H1 (cell line): ENCODE measurements at regions not wholly inside any gene's neighbourhood (a gene's known extent, or its start where the extent isn't known, plus 50 kb on each side); places are given as distances from the start of the nearest gene placed in this dataset.

Experiments used
- CTCF ChIA-PET: fragments of 300-600 bp; sonication (Branson Sonifier 250); formaldehyde crosslinking; loops from one replicate; lab custom pipeline; 2021; ENCODE audit not compliant: partially characterized antibody; lab: Charles Lee
- POLR2A ChIA-PET: fragments of 300-600 bp; sonication (Branson Sonifier 250); formaldehyde crosslinking; loops from one replicate; lab custom pipeline; 2021; ENCODE audit warnings: inconsistent platforms; ENCODE audit not compliant: partially characterized antibody; lab: Charles Lee
- DNase-seq, 2 experiments: peaks; one replicate each; pipeline versions ENCODE4 v3.0.0 to v3.0.0-alpha.2; 2010 to 2022; ENCODE audit warnings: low spot score in 2 of 2, low read depth in 1 of 2, mixed read lengths in 1 of 2
- FAIRE-seq: peaks from 2 replicates; lab custom pipeline; 2011; peaks lifted over from hg19 to GRCh38; lab: Jason Lieb, UNC
- H2AFZ ChIP-seq: 2 replicates; pipeline ENCODE4 v1.8.1; 2012; ENCODE audit warnings: low read length, inconsistent platforms
- H2AK5ac ChIP-seq: 2 replicates; pipeline ENCODE4 v1.6.1; 2013; ENCODE audit warnings: low read depth, low read length
- H2BK120ac ChIP-seq: replicated peaks from 2 replicates; pipeline ENCODE3; 2013; ENCODE audit warnings: low read depth, low read length, inconsistent platforms
- H2BK12ac ChIP-seq: 2 replicates; pipeline ENCODE4 v1.6.1; 2013; ENCODE audit warnings: low read depth, low read length
- H2BK15ac ChIP-seq: 2 replicates; pipeline ENCODE4 v1.6.1; 2013; ENCODE audit warnings: low read length
- H2BK20ac ChIP-seq: 2 replicates; pipeline ENCODE4 v1.6.1; 2013; ENCODE audit warnings: low read length
- H2BK5ac ChIP-seq: 2 replicates; pipeline ENCODE4 v1.6.1; 2013; ENCODE audit warnings: low read depth, low read length
- H3K14ac ChIP-seq: 2 replicates; pipeline ENCODE4 v1.6.1; 2013; ENCODE audit warnings: inconsistent platforms; ENCODE audit not compliant: insufficient read length
- H3K18ac ChIP-seq: 2 replicates; pipeline ENCODE4 v1.6.1; 2013; ENCODE audit warnings: low read length; ENCODE audit errors: extremely low read depth
- H3K23ac ChIP-seq: 2 replicates; pipeline ENCODE4 v1.6.1; 2013; ENCODE audit warnings: inconsistent platforms; ENCODE audit not compliant: insufficient read length
- H3K23me2 ChIP-seq: 2 replicates; pipeline ENCODE4 v1.6.1; 2013; ENCODE audit warnings: low read depth, low read length
- H3K27ac ChIP-seq: 2 replicates; pipeline ENCODE4 v1.6.1; 2011; ENCODE audit warnings: low read depth, low read length, inconsistent platforms
- H3K27me3 ChIP-seq, 4 experiments: replicated peaks in 1 of 4; 1 replicate in 1 of 4; 2 replicates in 3 of 4; pipeline versions ENCODE4 v1.6.1 to v1.8.1; 2011 to 2013; ENCODE audit warnings: low read length in 3 of 4, mild to moderate bottlenecking in 3 of 4, inconsistent platforms in 2 of 4, mixed read lengths in 2 of 4, moderate library complexity in 1 of 4; ENCODE audit not compliant: control insufficient read depth in 3 of 4, insufficient read depth in 3 of 4; ENCODE audit errors: extremely low read depth in 1 of 4
- H3K36me3 ChIP-seq, 4 experiments: 2 replicates each; pipeline versions ENCODE4 v1.6.1 to v1.8.1; 2011 to 2013; ENCODE audit warnings: mild to moderate bottlenecking in 4 of 4, low read length in 3 of 4, moderate library complexity in 2 of 4, control low read depth in 1 of 4, inconsistent platforms in 1 of 4; ENCODE audit not compliant: insufficient read depth in 4 of 4, control insufficient read depth in 2 of 4
- H3K4ac ChIP-seq: replicated peaks from 2 replicates; pipeline ENCODE3; 2013; ENCODE audit warnings: low read length, low read depth, mixed read lengths, inconsistent platforms; ENCODE audit not compliant: insufficient read length
- H3K4me1 ChIP-seq, 4 experiments: replicated peaks in 1 of 4; 1 replicate in 1 of 4; 2 replicates in 3 of 4; pipeline versions ENCODE4 v1.6.1 to v1.8.1; 2011 to 2013; ENCODE audit warnings: low read length in 3 of 4, inconsistent platforms in 2 of 4, mixed read lengths in 1 of 4; ENCODE audit not compliant: insufficient read depth in 4 of 4, control insufficient read depth in 3 of 4
- H3K4me2 ChIP-seq, 2 experiments: 2 replicates each; pipeline versions ENCODE4 v1.6.1 to v1.8.1; 2011 to 2013; ENCODE audit warnings: low read depth in 2 of 2, low read length in 2 of 2, control low read depth in 1 of 2, inconsistent platforms in 1 of 2, mild to moderate bottlenecking in 1 of 2; ENCODE audit not compliant: insufficient read depth in 1 of 2
- H3K4me3 ChIP-seq, 4 experiments: fragments of 200-600, 300-600 bp in 1 of 4; sonication (generic), shearing (Covaris generic), sonication (Bioruptor Twin) in 1 of 4; 2 replicates each; pipeline versions ENCODE4 v1.5.1 to v1.8.1; 2011 to 2016; ENCODE audit warnings: low read length in 4 of 4, low read depth in 3 of 4, control low read depth in 2 of 4, inconsistent platforms in 2 of 4, mild to moderate bottlenecking in 2 of 4, mixed read lengths in 1 of 4, moderate library complexity in 1 of 4; ENCODE audit not compliant: insufficient read depth in 2 of 4; ENCODE audit errors: extremely low read depth in 1 of 4
- H3K56ac ChIP-seq: replicated peaks from 2 replicates; pipeline ENCODE3; 2013; ENCODE audit warnings: low read depth, mild to moderate bottlenecking, mixed read lengths, low read length, inconsistent platforms; ENCODE audit not compliant: insufficient read length
- H3K79me1 ChIP-seq: 2 replicates; pipeline ENCODE4 v1.6.1; 2013; ENCODE audit warnings: low read depth, low read length, control low read depth
- H3K79me2 ChIP-seq, 2 experiments: 2 replicates each; pipeline versions ENCODE4 v1.6.1 to v1.8.1; 2012 to 2013; ENCODE audit warnings: low read length in 2 of 2, mild to moderate bottlenecking in 2 of 2, inconsistent platforms in 1 of 2; ENCODE audit not compliant: insufficient read depth in 2 of 2, control insufficient read depth in 1 of 2
- H3K9ac ChIP-seq, 4 experiments: replicated peaks in 1 of 4; 1 replicate in 1 of 4; 2 replicates in 3 of 4; pipeline versions ENCODE4 v1.6.1 to v1.8.1; 2011 to 2013; ENCODE audit warnings: low read depth in 3 of 4, low read length in 3 of 4, control low read depth in 2 of 4, mild to moderate bottlenecking in 2 of 4, moderate library complexity in 2 of 4, inconsistent platforms in 1 of 4; ENCODE audit errors: extremely low read depth in 1 of 4
- H3K9me3 ChIP-seq, 2 experiments: 2 replicates each; pipeline versions ENCODE4 v1.6.1 to v1.8.1; 2012 to 2013; ENCODE audit warnings: mild to moderate bottlenecking in 2 of 2, moderate library complexity in 2 of 2, control low read depth in 1 of 2, inconsistent platforms in 1 of 2, low read depth in 1 of 2, low read length in 1 of 2, mixed read lengths in 1 of 2; ENCODE audit not compliant: insufficient read depth in 2 of 2
- H4K20me1 ChIP-seq, 2 experiments: replicated peaks in 1 of 2; 2 replicates each; pipeline versions ENCODE3 to v1.8.1; 2011 to 2013; ENCODE audit warnings: inconsistent platforms in 2 of 2, low read length in 2 of 2, mild to moderate bottlenecking in 1 of 2; ENCODE audit not compliant: insufficient read depth in 2 of 2, control insufficient read depth in 1 of 2
- H4K5ac ChIP-seq: 2 replicates; pipeline ENCODE4 v1.6.1; 2013; ENCODE audit warnings: low read length, low read depth, mixed read lengths, inconsistent platforms; ENCODE audit not compliant: insufficient read length
- H4K8ac ChIP-seq: 2 replicates; pipeline ENCODE4 v1.8.0; 2013; ENCODE audit warnings: mild to moderate bottlenecking, moderate library complexity, low read length, inconsistent platforms; ENCODE audit not compliant: insufficient read depth; ENCODE audit errors: extremely low read depth
- H4K91ac ChIP-seq: replicated peaks from 2 replicates; pipeline ENCODE3; 2013; ENCODE audit warnings: low read length, mixed read lengths, inconsistent platforms; ENCODE audit not compliant: insufficient read length
- MAFK ChIP-seq: IDR thresholded peaks from 2 replicates; pipeline ENCODE4 v1.6.1; 2012; ENCODE audit warnings: low read depth, mild to moderate bottlenecking, improper control_type of control experiment, low read length
- YY1 ChIP-seq: IDR thresholded peaks from 2 replicates; pipeline ENCODE4 v1.6.1; 2011; ENCODE audit warnings: low read depth, mild to moderate bottlenecking, low read length
- WGBS, 2 experiments: shearing (Covaris generic) in 1 of 2; methylation state at CpG; one replicate each; pipeline versions ENCODE4 v1.1.6 to v1.1.7; 2013 to 2015; ENCODE audit warnings: low lambda C conversion rate in 2 of 2, mixed read lengths in 2 of 2, inconsistent platforms in 1 of 2, low coverage in 1 of 2, missing lambda C conversion rate in 1 of 2; ENCODE audit not compliant: insufficient replicate concordance in 2 of 2, insufficient coverage in 1 of 2, insufficient read length in 1 of 2; ENCODE audit errors: extremely low coverage in 1 of 2, missing lambda C conversion rate in 1 of 2; 5-methylcytosine and 5-hydroxymethylcytosine counted together

GRCh38 chr12:5248999-5249526, 182.8 kb upstream of the NTF3 start:
- DNase-seq: no peak
- 70% methylated on average over 8 of the region's 8 CpGs; no CpG with 5 or more reads in 1 of the 2 experiments for WGBS, 2 experiments
- TF ChIP-seq MAFK (no peak), YY1 (no peak)

More at GRCh38 chr12:5248999-5249526, 182.8 kb upstream of the NTF3 start:
- Histone ChIP-seq H2AK5ac (no peak overlapping the region), H3K4me1 (peaks cover 3 to 22% (median 17%) of the 10 kb centered on the region in 4 experiments; a peak in 6 of 7 replicates), H3K9me3 (no peaks in the 10 kb centered on the region), H4K5ac (no peak overlapping the region), H4K91ac (no peak overlapping the region), H3K4me2 (no peak overlapping the region), H3K79me2 (no peaks in the 10 kb centered on the region), H2BK5ac (no peak overlapping the region), H2BK120ac (no peak overlapping the region), H3K27ac (no peak overlapping the region), H3K23me2 (0 out of 2 replicates have a peak, but pooled peaks cover 1% of the 10 kb centered on the region), H3K4ac (no peak overlapping the region), H3K23ac (no peak overlapping the region), H2BK15ac (no peak overlapping the region), H2AFZ (no peak overlapping the region), H3K79me1 (no peaks in the 10 kb centered on the region), H2BK12ac (no peak overlapping the region), H2BK20ac (no peak overlapping the region), H4K20me1 (no peaks in the 10 kb centered on the region), H3K14ac (no peak overlapping the region), H3K56ac (no peak overlapping the region), H3K18ac (no peak overlapping the region), H3K9ac (no peak overlapping the region), H3K4me3 (no peak overlapping the region), H3K36me3 (no peaks in the 10 kb centered on the region), H4K8ac (no peak overlapping the region), H3K27me3 (no peaks in the 10 kb centered on the region)
- POLR2A ChIA-PET: no interaction called here
- FAIRE-seq: no peak
- CTCF ChIA-PET: no interaction called here
